A549 (cell line): ENCODE measurements at regions not wholly inside any gene's neighbourhood (a gene's known extent, or its start where the extent isn't known, plus 50 kb on each side); places are given as distances from the start of the nearest gene placed in this dataset.

Experiments used
- ATAC-seq, 2 experiments: fragments of 200-7000 bp in 1 of 2; fragments of >200 bp in 1 of 2; cut with Nextera tagmentation in 1 of 2; cut with Tn5 transposase in 1 of 2; 3 replicates each; pipeline versions ENCODE4 v1.8.0 to v1.9.1; 2018 to 2020; ENCODE audit warnings: mild to moderate bottlenecking in 1 of 2, moderate library complexity in 1 of 2
- CTCF ChIA-PET: fragments of 300-600 bp; sonication (Branson Sonifier 250); formaldehyde crosslinking; extraction: SDS; loops from one replicate; lab custom pipeline; 2021; ENCODE audit warnings: antibody characterized with exemption, inconsistent platforms; lab: Yijun Ruan, JAX
- POLR2A ChIA-PET: fragments of 350-600 bp; formaldehyde crosslinking; extraction: SDS; loops from one replicate; lab custom pipeline; 2021; ENCODE audit warnings: antibody characterized with exemption, inconsistent platforms; lab: Yijun Ruan, JAX
- DNase-seq, 2 experiments: peaks; one replicate each; pipeline versions ENCODE4 v3.0.0 to v3.0.0-alpha.2; 2011 to 2016; ENCODE audit warnings: low read depth in 1 of 2, low spot score in 1 of 2
- FAIRE-seq: peaks from 2 replicates; lab custom pipeline; 2011; peaks lifted over from hg19 to GRCh38; lab: Jason Lieb, UNC
- H3K27ac ChIP-seq, 2 experiments: fragments of >200 bp; sonication (Bioruptor Twin); formaldehyde crosslinking; 3 replicates each; pipeline ENCODE4 v1.5.1; 2016 to 2017
- H3K4me1 ChIP-seq: fragments of >200 bp; sonication (Bioruptor Twin); formaldehyde crosslinking; 3 replicates; pipeline ENCODE4 v1.6.1; 2016
- H3K4me2 ChIP-seq: fragments of >200 bp; sonication (Bioruptor Twin); formaldehyde crosslinking; 3 replicates; pipeline ENCODE4 v1.6.1; 2016
- H3K4me3 ChIP-seq: fragments of >200 bp; sonication (Bioruptor Twin); formaldehyde crosslinking; 3 replicates; pipeline ENCODE4 v1.5.1; 2016
- H3K9me3 ChIP-seq: fragments of >200 bp; sonication (Bioruptor Twin); formaldehyde crosslinking; 3 replicates; pipeline ENCODE4 v1.6.1; 2016
- BHLHE40 ChIP-seq: IDR thresholded peaks from 2 replicates; pipeline ENCODE4 v1.6.1; 2012; ENCODE audit warnings: low read depth, low read length, inconsistent platforms
- CBX8 ChIP-seq: fragments of 200-600 bp; sonication (generic); IDR thresholded peaks from 2 replicates; pipeline ENCODE4 v1.6.1; 2016
- CHD4 ChIP-seq: fragments of 200-600 bp; sonication (generic); IDR thresholded peaks from 2 replicates; pipeline ENCODE4 v1.6.1; 2016; ENCODE audit warnings: antibody characterized with exemption, mild to moderate bottlenecking, borderline replicate concordance
- EHMT2 ChIP-seq: fragments of 200-600 bp; sonication (generic); IDR thresholded peaks from 2 replicates; pipeline ENCODE4 v1.6.1; 2016; ENCODE audit warnings: antibody characterized with exemption, low read depth, mild to moderate bottlenecking, moderate library complexity
- ESRRA ChIP-seq: fragments of 150-350 bp; IDR thresholded peaks from 2 replicates; pipeline ENCODE4 v1.6.1; 2014; ENCODE audit warnings: mild to moderate bottlenecking, low read length, borderline replicate concordance
- FOSL2 ChIP-seq, 2 experiments: fragments of 450-650 bp in 1 of 2; fragments of >200 bp in 1 of 2; sonication (Bioruptor Twin) in 1 of 2; formaldehyde crosslinking; IDR thresholded peaks; 2 replicates each; pipeline versions ENCODE4 v1.5.0 to v1.6.1; 2016 to 2020; ENCODE audit warnings: mild to moderate bottlenecking in 1 of 2, moderate library complexity in 1 of 2
- HDAC2 ChIP-seq: fragments of 200-600 bp; sonication (generic); IDR thresholded peaks from 2 replicates; pipeline ENCODE4 v1.6.1; 2016
- HEYL ChIP-seq: fragments of 250-450 bp; sonication (Bioruptor Pico); IDR thresholded peaks from 2 replicates; pipeline ENCODE4 v1.8.0; 2021; ENCODE audit warnings: mild to moderate bottlenecking, moderate library complexity
- HOXA7 ChIP-seq: fragments of 250-450 bp; sonication (Bioruptor Pico); IDR thresholded peaks from 2 replicates; pipeline ENCODE4 v1.5.0; 2020; ENCODE audit warnings: mild to moderate bottlenecking, moderate library complexity
- HOXB5 ChIP-seq: fragments of 250-450 bp; sonication (Bioruptor Pico); IDR thresholded peaks from 2 replicates; pipeline ENCODE4 v1.5.0; 2020; ENCODE audit warnings: mild to moderate bottlenecking, moderate library complexity
- JUN ChIP-seq, 2 experiments: fragments of >200 bp; sonication (Bioruptor Twin); formaldehyde crosslinking; IDR thresholded peaks; 2 replicates in 1 of 2; 3 replicates in 1 of 2; pipeline ENCODE4 v1.6.1; 2016 to 2017
- JUNB ChIP-seq: fragments of >200 bp; sonication (Bioruptor Twin); formaldehyde crosslinking; IDR thresholded peaks from 2 replicates; pipeline ENCODE4 v1.6.1; 2016
- KDM1A ChIP-seq: fragments of 200-600 bp; sonication (generic); IDR thresholded peaks from 2 replicates; pipeline ENCODE4 v1.6.1; 2016; ENCODE audit warnings: low read depth, mild to moderate bottlenecking
- KDM5A ChIP-seq: fragments of 200-600 bp; sonication (generic); IDR thresholded peaks from 2 replicates; pipeline ENCODE4 v1.6.1; 2016; ENCODE audit warnings: antibody characterized with exemption, mild to moderate bottlenecking
- PHF8 ChIP-seq: fragments of 200-600 bp; sonication (generic); IDR thresholded peaks from 2 replicates; pipeline ENCODE4 v1.6.1; 2016; ENCODE audit warnings: low read depth, mild to moderate bottlenecking, antibody characterized with exemption, moderate library complexity, borderline replicate concordance
- RAD21 ChIP-seq, 2 experiments: fragments of >200 bp in 1 of 2; sonication (Bioruptor Twin) in 1 of 2; formaldehyde crosslinking in 1 of 2; IDR thresholded peaks in 1 of 2; conservative IDR thresholded peaks in 1 of 2; 2 replicates in 1 of 2; 3 replicates in 1 of 2; pipeline ENCODE4 v1.6.1; 2012 to 2018; ENCODE audit warnings: inconsistent platforms in 1 of 2
- RARB ChIP-seq: fragments of 250-450 bp; sonication (Bioruptor Pico); IDR thresholded peaks from 2 replicates; pipeline ENCODE4 v1.8.0; 2021; ENCODE audit warnings: mild to moderate bottlenecking, moderate library complexity
- RCOR1 ChIP-seq: fragments of 150-350 bp; IDR thresholded peaks from 2 replicates; pipeline ENCODE4 v1.6.1; 2014; ENCODE audit warnings: antibody characterized with exemption, low read length, low read depth
- RFX5 ChIP-seq: fragments of 450-650 bp; IDR thresholded peaks from 2 replicates; pipeline ENCODE4 v1.7.1; 2014; ENCODE audit warnings: antibody characterized with exemption, mild to moderate bottlenecking, moderate library complexity
- SMC3 ChIP-seq: fragments of >200 bp; sonication (Bioruptor Twin); formaldehyde crosslinking; IDR thresholded peaks from 3 replicates; pipeline ENCODE4 v1.6.1; 2018; ENCODE audit warnings: inconsistent platforms
- SREBF2 ChIP-seq: fragments of 450-650 bp; IDR thresholded peaks from 2 replicates; pipeline ENCODE4 v1.6.1; 2014; ENCODE audit warnings: mild to moderate bottlenecking, moderate library complexity
- TP53 ChIP-seq: fragments of 250-450 bp; sonication (Bioruptor Pico); IDR thresholded peaks from 2 replicates; pipeline ENCODE4 v1.5.0; 2021; ENCODE audit warnings: mild to moderate bottlenecking, moderate library complexity
- ZC3H11A ChIP-seq: fragments of 450-650 bp; IDR thresholded peaks from 2 replicates; pipeline ENCODE4 v1.6.1; 2014; ENCODE audit warnings: antibody characterized with exemption, mild to moderate bottlenecking
- WGBS: methylation state at CpG from one replicate; pipeline ENCODE4 v1.1.6; 2017; ENCODE audit errors: missing lambda C conversion rate; 5-methylcytosine and 5-hydroxymethylcytosine counted together
- TF ChIP-seq, protein P1 (sequence below): fragments of 250-450 bp; sonication (Bioruptor Pico); IDR thresholded peaks from 2 replicates; pipeline ENCODE4 v1.5.0; 2020; ENCODE audit warnings: low read depth, mild to moderate bottlenecking, moderate library complexity
- TF ChIP-seq, protein P2 (sequence below): fragments of >200 bp; sonication (Bioruptor Twin); formaldehyde crosslinking; IDR thresholded peaks from 2 replicates; pipeline ENCODE4 v1.6.1; 2016
- TF ChIP-seq, protein P3 (sequence below): fragments of >200 bp; sonication (Bioruptor Twin); formaldehyde crosslinking; IDR thresholded peaks from 3 replicates; pipeline ENCODE4 v1.6.1; 2016
- TF ChIP-seq, protein P4 (sequence below): fragments of 150-350 bp; IDR thresholded peaks from 2 replicates; pipeline ENCODE4 v1.6.1; 2014; ENCODE audit warnings: low read depth, mild to moderate bottlenecking, low read length
- TF ChIP-seq, protein P5 (sequence below): fragments of 450-650 bp; IDR thresholded peaks from 2 replicates; pipeline ENCODE4 v1.6.1; 2014; ENCODE audit warnings: antibody characterized with exemption

DNA sequence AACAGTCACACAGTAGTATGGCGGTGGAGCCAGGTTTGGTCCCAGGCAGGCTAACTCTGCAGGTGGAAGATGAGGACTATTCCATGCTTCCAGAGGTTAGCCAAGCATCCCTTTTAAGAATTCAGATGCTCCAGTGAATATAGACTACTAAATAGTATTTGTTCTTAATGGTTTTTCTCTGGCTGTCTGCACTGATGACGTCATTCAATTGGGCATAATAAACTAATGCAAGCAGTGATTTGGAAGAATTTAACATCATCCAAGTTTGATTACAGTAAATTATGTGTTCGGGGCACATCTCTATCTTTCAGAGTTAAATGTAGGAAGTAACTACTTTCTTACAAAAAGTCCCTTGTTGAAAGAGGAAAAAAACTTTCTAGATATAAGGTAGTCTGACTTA lies 78.8 kb upstream of the RND3 start:
- WGBS, result 83% methylated on average over 3 of the region's 3 CpGs
- CTCF ChIA-PET, result interaction anchor here (0.8 kb wide), 1 partner anchor 45 kb away, joined by 3 read pairs; no protein-coding TSS in a partner anchor

DNA sequence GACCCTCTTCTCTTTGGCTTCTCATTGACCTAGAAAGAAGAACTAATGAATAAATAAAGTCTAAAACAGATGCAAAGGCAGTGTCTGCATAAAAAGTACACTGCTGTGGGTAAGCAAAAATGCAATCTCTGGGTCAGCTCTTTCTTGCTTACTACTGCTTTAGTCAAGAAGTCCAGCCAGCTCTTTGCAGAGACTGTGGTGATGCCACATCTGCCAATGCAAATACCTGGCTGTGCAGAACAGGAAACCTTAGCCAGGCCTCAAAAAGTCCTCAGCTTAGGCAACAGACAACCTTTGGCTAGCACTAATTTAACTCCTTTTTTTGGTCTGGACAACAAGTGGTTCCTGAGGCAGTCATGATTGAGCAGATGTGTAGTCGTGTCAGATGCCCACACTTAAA lies 73.6 kb upstream of the RND3 start:
- DNase-seq (no peak), FAIRE-seq (no peak), ATAC-seq (no peak)
- CTCF ChIA-PET, result no interaction called here
- no peaks in the 10 kb centered on the region for H3K9me3 ChIP-seq
- TF ChIP-seq, protein P1, sequence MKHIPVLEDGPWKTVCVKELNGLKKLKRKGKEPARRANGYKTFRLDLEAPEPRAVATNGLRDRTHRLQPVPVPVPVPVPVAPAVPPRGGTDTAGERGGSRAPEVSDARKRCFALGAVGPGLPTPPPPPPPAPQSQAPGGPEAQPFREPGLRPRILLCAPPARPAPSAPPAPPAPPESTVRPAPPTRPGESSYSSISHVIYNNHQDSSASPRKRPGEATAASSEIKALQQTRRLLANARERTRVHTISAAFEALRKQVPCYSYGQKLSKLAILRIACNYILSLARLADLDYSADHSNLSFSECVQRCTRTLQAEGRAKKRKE (CRISPR knock-in tag), result no peak
- TF ChIP-seq RFX5 (no peak), SREBF2 (no peak), EHMT2 (no peak), RAD21 (conservative IDR thresholded peaks at IDR 0.05 in 1 of 2, IDR thresholded peaks at IDR 0.05 in 1 of 2) (no peak), SMC3 (no peak), KDM1A (no peak), HEYL (CRISPR knock-in tag) (no peak), HOXA7 (CRISPR knock-in tag) (no peak), CBX8 (no peak), TP53 (CRISPR knock-in tag) (no peak), ZC3H11A (no peak)
- TF ChIP-seq, protein P2, sequence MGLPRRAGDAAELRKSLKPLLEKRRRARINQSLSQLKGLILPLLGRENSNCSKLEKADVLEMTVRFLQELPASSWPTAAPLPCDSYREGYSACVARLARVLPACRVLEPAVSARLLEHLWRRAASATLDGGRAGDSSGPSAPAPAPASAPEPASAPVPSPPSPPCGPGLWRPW, result no peak
- TF ChIP-seq, protein P3, sequence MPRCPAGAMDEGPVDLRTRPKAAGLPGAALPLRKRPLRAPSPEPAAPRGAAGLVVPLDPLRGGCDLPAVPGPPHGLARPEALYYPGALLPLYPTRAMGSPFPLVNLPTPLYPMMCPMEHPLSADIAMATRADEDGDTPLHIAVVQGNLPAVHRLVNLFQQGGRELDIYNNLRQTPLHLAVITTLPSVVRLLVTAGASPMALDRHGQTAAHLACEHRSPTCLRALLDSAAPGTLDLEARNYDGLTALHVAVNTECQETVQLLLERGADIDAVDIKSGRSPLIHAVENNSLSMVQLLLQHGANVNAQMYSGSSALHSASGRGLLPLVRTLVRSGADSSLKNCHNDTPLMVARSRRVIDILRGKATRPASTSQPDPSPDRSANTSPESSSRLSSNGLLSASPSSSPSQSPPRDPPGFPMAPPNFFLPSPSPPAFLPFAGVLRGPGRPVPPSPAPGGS, result no peak
- WGBS, result 60% methylated on average over 1 of the region's 1 CpG
- POLR2A ChIA-PET, result no interaction called here
- no peaks in the 10 kb centered on the region for H3K4me1 ChIP-seq
- no peak overlapping the region for H3K4me3 ChIP-seq
- no peak overlapping the region for H3K27ac ChIP-seq
- H3K4me2 ChIP-seq, result no peak overlapping the region

More for the DNA sequence above, 78.8 kb upstream of the RND3 start:
- FAIRE-seq (no peak), DNase-seq (no peak), ATAC-seq (no peak)
- Histone ChIP-seq H3K4me2 (no peak overlapping the region), H3K9me3 (no peaks in the 10 kb centered on the region), H3K4me3 (no peak overlapping the region), H3K4me1 (peaks cover 25% of the 10 kb centered on the region), H3K27ac (no peak overlapping the region)
- POLR2A ChIA-PET, result no interaction called here
- TF ChIP-seq FOSL2 (IDR thresholded peaks at IDR 0.05) (no peak), FOSL2 (CRISPR knock-in tag; IDR thresholded peaks at IDR 0.05) (0 out of 2 replicates have a peak, but pooled peaks have one; percentile 4), JUNB (no peak)

DNA sequence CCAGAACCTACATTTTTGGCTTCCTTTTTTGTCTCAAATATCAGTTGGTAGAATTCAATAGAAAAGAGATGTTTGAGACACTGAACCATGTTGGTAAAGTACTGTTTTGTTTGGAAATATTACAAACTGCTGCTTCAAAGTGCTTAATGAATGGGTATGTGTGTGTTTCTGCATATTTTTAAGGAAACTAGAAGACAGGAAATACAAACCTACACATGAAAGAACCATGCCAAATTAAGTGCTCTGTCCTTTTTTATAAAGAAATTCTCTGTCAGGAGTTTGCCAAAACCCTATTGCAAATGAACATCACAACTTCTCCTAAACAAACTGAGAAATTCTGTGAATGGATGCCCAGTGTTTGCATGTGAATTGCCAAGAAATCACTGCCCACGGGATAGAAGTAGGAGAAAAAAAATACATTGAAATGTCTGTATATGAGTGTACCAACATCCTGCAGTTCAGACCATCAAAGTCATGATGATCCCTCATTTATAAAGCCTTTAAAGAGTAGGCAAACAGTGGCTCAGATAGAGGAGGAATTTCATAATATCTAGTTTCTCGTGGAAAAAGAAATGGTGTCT lies 69.6 kb upstream of the RND3 start:
- POLR2A ChIA-PET, result no interaction called here
- Histone ChIP-seq H3K4me3 (no peak overlapping the region), H3K9me3 (no peaks in the 10 kb centered on the region), H3K27ac (0 out of 6 replicates have a peak overlapping the region, but pooled peaks of 1 of the 2 experiments have one; percentile 26), H3K4me1 (0 out of 3 replicates have a peak, but pooled peaks cover 5% of the 10 kb centered on the region), H3K4me2 (no peak overlapping the region)
- ATAC-seq, result no peak
- CTCF ChIA-PET, result interaction anchor here (0.8 kb wide), 1 partner anchor 13 kb away, joined by 3 read pairs; no protein-coding TSS in a partner anchor
- no peak for FAIRE-seq
- WGBS, result 72% methylated on average over 2 of the region's 2 CpGs
- DNase-seq, result no peak
- TF ChIP-seq JUN (IDR thresholded peaks at IDR 0.05) (no peak), RARB (CRISPR knock-in tag) (no peak), HOXA7 (CRISPR knock-in tag) (no peak), ESRRA (no peak), PHF8 (no peak), BHLHE40 (no peak), RCOR1 (no peak), HDAC2 (no peak), HOXB5 (CRISPR knock-in tag) (no peak), KDM5A (no peak), CHD4 (no peak), CBX8 (no peak)
- TF ChIP-seq, protein P4, sequence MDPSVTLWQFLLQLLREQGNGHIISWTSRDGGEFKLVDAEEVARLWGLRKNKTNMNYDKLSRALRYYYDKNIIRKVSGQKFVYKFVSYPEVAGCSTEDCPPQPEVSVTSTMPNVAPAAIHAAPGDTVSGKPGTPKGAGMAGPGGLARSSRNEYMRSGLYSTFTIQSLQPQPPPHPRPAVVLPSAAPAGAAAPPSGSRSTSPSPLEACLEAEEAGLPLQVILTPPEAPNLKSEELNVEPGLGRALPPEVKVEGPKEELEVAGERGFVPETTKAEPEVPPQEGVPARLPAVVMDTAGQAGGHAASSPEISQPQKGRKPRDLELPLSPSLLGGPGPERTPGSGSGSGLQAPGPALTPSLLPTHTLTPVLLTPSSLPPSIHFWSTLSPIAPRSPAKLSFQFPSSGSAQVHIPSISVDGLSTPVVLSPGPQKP, result no peak
- TF ChIP-seq, protein P5, sequence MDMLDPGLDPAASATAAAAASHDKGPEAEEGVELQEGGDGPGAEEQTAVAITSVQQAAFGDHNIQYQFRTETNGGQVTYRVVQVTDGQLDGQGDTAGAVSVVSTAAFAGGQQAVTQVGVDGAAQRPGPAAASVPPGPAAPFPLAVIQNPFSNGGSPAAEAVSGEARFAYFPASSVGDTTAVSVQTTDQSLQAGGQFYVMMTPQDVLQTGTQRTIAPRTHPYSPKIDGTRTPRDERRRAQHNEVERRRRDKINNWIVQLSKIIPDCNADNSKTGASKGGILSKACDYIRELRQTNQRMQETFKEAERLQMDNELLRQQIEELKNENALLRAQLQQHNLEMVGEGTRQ, result no peak
